ENCODE measurements at regions not wholly inside any gene's neighbourhood (a gene's known extent, or its start where the extent isn't known, plus 50 kb on each side); places are given as distances from the start of the nearest gene placed in this dataset.

GRCh38 chr15:29590701-29591100, 231.6 kb downstream of the TJP1 start:
- no peak for TF ChIP-seq CTCF (IDR thresholded peaks at IDR 0.05)
- no peak for TF ChIP-seq POLR2A (IDR thresholded peaks at IDR 0.05)
- no peak for TF ChIP-seq POLR2AphosphoS5 (IDR thresholded peaks at IDR 0.05)
- TF ChIP-seq EP300 (IDR thresholded peaks at IDR 0.05): no peak

Measured in upper lobe of left lung (tissue), 4 donors.